ENCODE measurements at regions not wholly inside any gene's neighbourhood (a gene's known extent, or its start where the extent isn't known, plus 50 kb on each side); places are given as distances from the start of the nearest gene placed in this dataset.

DNA sequence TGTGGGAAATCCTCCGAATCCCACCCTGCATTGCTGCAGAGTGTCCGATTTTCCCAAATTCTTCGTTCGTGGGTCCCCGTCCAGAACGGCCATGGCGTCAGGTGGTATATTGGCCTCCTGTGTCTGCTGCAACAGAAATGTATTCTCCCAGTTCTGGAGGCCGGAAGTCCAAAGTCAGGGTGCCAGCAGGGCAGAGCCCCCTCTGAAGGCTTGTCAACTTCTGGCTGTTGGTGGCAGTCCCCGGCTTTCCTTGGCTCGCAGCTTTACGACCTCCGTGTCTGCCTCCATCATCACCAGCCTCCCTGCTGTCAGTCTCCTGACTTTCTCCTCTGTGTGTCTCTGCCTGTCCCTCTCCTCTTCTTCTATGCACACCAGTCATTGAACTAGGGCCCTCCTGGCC is 142.1 kb upstream of the FOXF1 start:
- TF ChIP-seq POLR2AphosphoS5 (IDR thresholded peaks at IDR 0.05; ENCODE audit: low read depth, low read length) (no peak), POU2F2 (IDR thresholded peaks at IDR 0.05; ENCODE audit: low read depth, low read length) (no peak), TAF1 (IDR thresholded peaks at IDR 0.05; ENCODE audit: low read depth, low read length) (no peak), POLR2A (IDR thresholded peaks at IDR 0.05; ENCODE audit: low read depth, low read length) (no peak), PAX5 (IDR thresholded peaks at IDR 0.05; ENCODE audit: insufficient read depth, low read length, severe bottlenecking) (no peak), SPI1 (IDR thresholded peaks at IDR 0.05; ENCODE audit: low read depth, low read length) (no peak)
- no peak for DNase-seq (ENCODE audit: insufficient read length, low spot score)
- FAIRE-seq = no peak

- DNase-seq (ENCODE audit: insufficient read length, low spot score) (no peak), FAIRE-seq (no peak)
- TF ChIP-seq SPI1 (IDR thresholded peaks at IDR 0.05; ENCODE audit: low read depth, low read length) (no peak), PAX5 (IDR thresholded peaks at IDR 0.05; ENCODE audit: insufficient read depth, low read length, severe bottlenecking) (no peak), TAF1 (IDR thresholded peaks at IDR 0.05; ENCODE audit: low read depth, low read length) (no peak), POLR2A (IDR thresholded peaks at IDR 0.05; ENCODE audit: low read depth, low read length) (no peak), POU2F2 (IDR thresholded peaks at IDR 0.05; ENCODE audit: low read depth, low read length) (no peak), POLR2AphosphoS5 (IDR thresholded peaks at IDR 0.05; ENCODE audit: low read depth, low read length) (no peak)
Measured at GRCh38 chr16:86370062-86370461, 140.3 kb upstream of the FOXF1 start.

DNA sequence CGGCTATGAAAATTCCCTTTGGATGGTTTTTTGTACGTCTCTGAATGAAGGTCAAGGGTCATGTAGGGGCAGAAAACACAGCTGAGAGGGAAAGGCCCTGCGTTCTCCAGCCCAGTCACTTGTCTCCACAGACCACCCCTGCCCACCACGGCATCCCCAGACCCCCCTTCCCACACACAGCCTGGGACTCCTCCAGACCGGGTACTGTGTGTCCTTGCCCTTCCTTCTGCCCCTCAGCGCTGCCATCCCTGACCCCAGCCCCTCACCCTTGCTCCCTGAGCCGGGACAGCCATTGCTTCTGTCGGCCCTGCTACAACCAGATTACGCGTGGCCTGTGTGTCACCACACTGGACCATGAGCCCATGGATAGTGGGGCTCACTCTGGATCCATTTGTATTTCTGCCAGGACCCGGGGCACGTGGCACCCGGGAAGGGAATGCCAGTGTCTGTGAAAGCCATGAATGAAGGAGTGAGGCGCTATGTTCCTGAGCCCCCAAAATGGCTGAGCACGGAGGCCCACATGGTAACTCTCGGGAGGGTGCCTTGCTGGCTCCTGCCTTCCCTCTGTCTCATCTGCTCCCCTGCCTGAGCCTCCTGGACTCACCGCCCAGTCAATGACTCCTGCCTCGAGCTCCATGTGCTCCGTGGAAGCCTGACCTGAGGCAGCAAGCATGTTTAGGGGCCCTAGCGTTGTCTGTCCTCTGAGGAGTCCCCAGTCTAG is 139.1 kb upstream of the FOXF1 start:
- no peak for DNase-seq (ENCODE audit: insufficient read length, low spot score)
- no peak for TF ChIP-seq SPI1 (IDR thresholded peaks at IDR 0.05; ENCODE audit: low read depth, low read length)
- no peak for TF ChIP-seq POU2F2 (IDR thresholded peaks at IDR 0.05; ENCODE audit: low read depth, low read length)
- TF ChIP-seq PAX5 (IDR thresholded peaks at IDR 0.05; ENCODE audit: insufficient read depth, low read length, severe bottlenecking) = no peak
- TF ChIP-seq TAF1 (IDR thresholded peaks at IDR 0.05; ENCODE audit: low read depth, low read length) = no peak
- TF ChIP-seq POLR2A (IDR thresholded peaks at IDR 0.05; ENCODE audit: low read depth, low read length) = no peak
- no peak for TF ChIP-seq POLR2AphosphoS5 (IDR thresholded peaks at IDR 0.05; ENCODE audit: low read depth, low read length)
- no peak for FAIRE-seq

- FAIRE-seq = no peak
- no peak for DNase-seq (ENCODE audit: insufficient read length, low spot score)
- no peak for TF ChIP-seq TAF1 (IDR thresholded peaks at IDR 0.05; ENCODE audit: low read depth, low read length)
- TF ChIP-seq POU2F2 (IDR thresholded peaks at IDR 0.05; ENCODE audit: low read depth, low read length) = no peak
- no peak for TF ChIP-seq PAX5 (IDR thresholded peaks at IDR 0.05; ENCODE audit: insufficient read depth, low read length, severe bottlenecking)
- no peak for TF ChIP-seq POLR2A (IDR thresholded peaks at IDR 0.05; ENCODE audit: low read depth, low read length)
- no peak for TF ChIP-seq SPI1 (IDR thresholded peaks at IDR 0.05; ENCODE audit: low read depth, low read length)
- TF ChIP-seq POLR2AphosphoS5 (IDR thresholded peaks at IDR 0.05; ENCODE audit: low read depth, low read length) = no peak
Measured at GRCh38 chr16:86372193-86372592, 138.1 kb upstream of the FOXF1 start.

GRCh38 chr16:86373276-86373901 is 136.9 kb upstream of the FOXF1 start:
- FAIRE-seq (no peak), DNase-seq (ENCODE audit: insufficient read length, low spot score) (no peak)
- TF ChIP-seq POLR2AphosphoS5 (IDR thresholded peaks at IDR 0.05; ENCODE audit: low read depth, low read length) (no peak), POLR2A (IDR thresholded peaks at IDR 0.05; ENCODE audit: low read depth, low read length) (no peak), POU2F2 (IDR thresholded peaks at IDR 0.05; ENCODE audit: low read depth, low read length) (no peak), TAF1 (IDR thresholded peaks at IDR 0.05; ENCODE audit: low read depth, low read length) (no peak), PAX5 (IDR thresholded peaks at IDR 0.05; ENCODE audit: insufficient read depth, low read length, severe bottlenecking) (no peak), SPI1 (IDR thresholded peaks at IDR 0.05; ENCODE audit: low read depth, low read length) (no peak)

DNA sequence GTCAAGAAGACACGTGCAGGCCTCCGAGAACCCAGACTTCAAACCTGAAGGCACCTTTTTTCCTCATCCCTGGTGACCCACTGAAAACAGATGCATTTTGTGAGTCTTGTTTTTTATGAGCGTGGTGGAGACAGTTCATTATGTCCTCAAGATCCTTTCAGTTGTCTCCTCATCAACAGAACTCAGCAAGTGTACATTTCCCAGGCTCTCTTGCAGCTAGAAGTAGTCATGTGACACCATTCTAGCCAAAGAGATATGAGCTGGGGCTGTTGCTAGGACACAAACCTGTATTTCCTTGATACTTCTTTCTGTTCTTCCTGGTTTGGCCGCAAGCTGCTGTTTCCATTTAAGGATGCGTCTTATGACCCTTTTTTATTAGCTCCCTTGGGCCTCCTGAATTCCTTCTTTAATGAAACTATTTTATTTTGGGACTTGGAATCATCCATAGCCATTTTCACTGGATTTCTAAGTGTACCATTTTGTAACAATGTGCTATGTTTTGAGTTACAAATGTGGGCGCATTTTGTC is 135.7 kb upstream of the FOXF1 start:
- FAIRE-seq (no peak), DNase-seq (ENCODE audit: insufficient read length, low spot score) (no peak)
- TF ChIP-seq SPI1 (IDR thresholded peaks at IDR 0.05; ENCODE audit: low read depth, low read length) (no peak), POLR2AphosphoS5 (IDR thresholded peaks at IDR 0.05; ENCODE audit: low read depth, low read length) (no peak), PAX5 (IDR thresholded peaks at IDR 0.05; ENCODE audit: insufficient read depth, low read length, severe bottlenecking) (no peak), POLR2A (IDR thresholded peaks at IDR 0.05; ENCODE audit: low read depth, low read length) (no peak), POU2F2 (IDR thresholded peaks at IDR 0.05; ENCODE audit: low read depth, low read length) (no peak), TAF1 (IDR thresholded peaks at IDR 0.05; ENCODE audit: low read depth, low read length) (no peak)

DNA sequence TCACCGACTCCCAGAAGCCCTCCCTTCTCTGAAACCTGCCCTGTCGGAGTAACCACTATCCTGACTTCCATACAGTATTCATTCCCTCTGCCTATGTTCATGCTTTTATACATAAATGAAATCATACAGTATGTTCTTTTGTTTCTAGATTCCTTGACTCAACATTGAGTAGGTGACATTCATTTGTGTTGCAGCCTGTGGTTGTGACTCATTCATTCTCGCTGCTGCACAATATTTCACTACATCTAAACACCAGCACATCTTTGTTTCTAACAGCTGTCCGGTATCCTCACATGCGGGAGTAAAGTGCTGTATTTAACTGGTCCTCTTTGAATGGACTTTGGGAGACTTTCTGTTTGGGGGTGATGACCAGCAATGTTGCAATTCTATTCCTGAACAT is 135.0 kb upstream of the FOXF1 start:
- DNase-seq (ENCODE audit: insufficient read length, low spot score) = no peak
- no peak for FAIRE-seq
- TF ChIP-seq TAF1 (IDR thresholded peaks at IDR 0.05; ENCODE audit: low read depth, low read length) = no peak

- no peak for DNase-seq (ENCODE audit: insufficient read length, low spot score)
Measured at GRCh38 chr16:86375851-86376250, 134.5 kb upstream of the FOXF1 start.

DNA sequence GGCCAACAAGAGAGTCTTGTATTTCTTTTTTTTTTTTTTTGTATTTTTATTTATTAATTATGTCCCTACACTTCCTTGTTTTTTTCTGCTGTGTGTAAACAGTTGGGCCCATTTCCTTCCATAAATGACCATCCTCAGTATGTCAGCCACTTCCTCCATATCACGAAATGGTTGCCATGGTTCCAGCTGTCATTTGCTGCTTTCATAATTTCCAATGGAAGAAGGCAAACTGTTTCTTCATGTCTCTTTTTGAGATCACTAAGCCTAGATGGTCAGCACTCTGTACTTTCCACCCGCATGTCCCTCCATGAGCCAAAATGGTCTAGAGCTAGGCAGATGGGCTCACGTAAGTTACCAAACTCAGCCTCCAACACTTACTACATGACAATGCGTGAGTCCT is 133.5 kb upstream of the FOXF1 start:
- FAIRE-seq (no peak), DNase-seq (ENCODE audit: insufficient read length, low spot score) (no peak)
- TF ChIP-seq SPI1 (IDR thresholded peaks at IDR 0.05; ENCODE audit: low read depth, low read length) = no peak
- no peak for TF ChIP-seq POLR2AphosphoS5 (IDR thresholded peaks at IDR 0.05; ENCODE audit: low read depth, low read length)
- no peak for TF ChIP-seq TAF1 (IDR thresholded peaks at IDR 0.05; ENCODE audit: low read depth, low read length)
- TF ChIP-seq POU2F2 (IDR thresholded peaks at IDR 0.05; ENCODE audit: low read depth, low read length) = no peak
- TF ChIP-seq PAX5 (IDR thresholded peaks at IDR 0.05; ENCODE audit: insufficient read depth, low read length, severe bottlenecking) = no peak
- TF ChIP-seq POLR2A (IDR thresholded peaks at IDR 0.05; ENCODE audit: low read depth, low read length) = no peak

More at GRCh38 chr16:86375851-86376250, 134.5 kb upstream of the FOXF1 start:
- FAIRE-seq = no peak
- no peak for TF ChIP-seq SPI1 (IDR thresholded peaks at IDR 0.05; ENCODE audit: low read depth, low read length)
- TF ChIP-seq TAF1 (IDR thresholded peaks at IDR 0.05; ENCODE audit: low read depth, low read length) = no peak
- no peak for TF ChIP-seq POLR2AphosphoS5 (IDR thresholded peaks at IDR 0.05; ENCODE audit: low read depth, low read length)
- TF ChIP-seq PAX5 (IDR thresholded peaks at IDR 0.05; ENCODE audit: insufficient read depth, low read length, severe bottlenecking) = no peak
- no peak for TF ChIP-seq POU2F2 (IDR thresholded peaks at IDR 0.05; ENCODE audit: low read depth, low read length)
